ENCODE measurements at regions not wholly inside any gene's neighbourhood (a gene's known extent, or its start where the extent isn't known, plus 50 kb on each side); places are given as distances from the start of the nearest gene placed in this dataset.

GRCh38 chr2:43041173-43041591 lies 185.2 kb downstream of the ZFP36L2 start:
- H3K9me3 ChIP-seq (replicated peaks; ENCODE audit: control insufficient read depth, insufficient read depth, low read length): no peaks in the 10 kb centered on the region
- H2AFZ ChIP-seq (ENCODE audit: control insufficient read depth, low read depth, low read length): no peak overlapping the region
- no peaks in the 10 kb centered on the region for H3K27me3 ChIP-seq (replicated peaks in 1 of 2; ENCODE audit: control insufficient read depth in 2 of 2, insufficient read depth in 2 of 2, low read length in 1 of 2)
- ChIA-PET RAD21 (ENCODE audit: unreplicated experiment) (no interaction called here), SMC1A (ENCODE audit: uncharacterized antibody, unreplicated experiment) (no interaction called here), CTCF (interaction anchor here (0.9 to 1.0 kb wide), 2 partner anchors 17 to 536 kb away, joined by 3 read pairs; no protein-coding TSS in a partner anchor), POLR2A (no interaction called here)
- no TSS peak for BruUV-seq (replicated peaks)
- H4K20me1 ChIP-seq (ENCODE audit: control insufficient read depth, insufficient read depth): no peaks in the 10 kb centered on the region
- intact Hi-C loops (cut with micrococcal nuclease; ENCODE audit: unreplicated experiment): no loop called here
- DNase-seq (ENCODE audit: low read depth, low spot score): no peak
- in situ Hi-C loops (cut with MboI): no loop called here
- H3K36me3 ChIP-seq (ENCODE audit: control insufficient read depth in 2 of 2, insufficient read depth in 2 of 2, low read length in 1 of 2): no peaks in the 10 kb centered on the region
- no peaks in the 10 kb centered on the region for H3K4me1 ChIP-seq (ENCODE audit: control insufficient read depth, insufficient read depth, low read length)
- no peak for ATAC-seq
- no peak for FAIRE-seq
- no peaks in the 10 kb centered on the region for H3K79me2 ChIP-seq (ENCODE audit: control insufficient read depth, insufficient read depth, low read length)
- 61% methylated on average over 4 of the region's 4 CpGs for WGBS (ENCODE audit: insufficient coverage, insufficient replicate concordance, low lambda C conversion rate, missing lambda C conversion rate)
- H3K9ac ChIP-seq (ENCODE audit: control insufficient read depth, insufficient read depth, low read length): no peak overlapping the region
- H3K27ac ChIP-seq (ENCODE audit: control insufficient read depth, insufficient read depth): no peak overlapping the region
- H3K4me3 ChIP-seq: no peak overlapping the region
- TF ChIP-seq NFYB (IDR thresholded peaks at IDR 0.05; ENCODE audit: insufficient read depth, low read depth, low read length) (no peak), GATAD2B (conservative IDR thresholded peaks at IDR 0.05; ENCODE audit: low read depth) (no peak), TBL1XR1 (IDR thresholded peaks at IDR 0.05; ENCODE audit: low read depth, low read length) (no peak), MTA3 (IDR thresholded peaks at IDR 0.05; ENCODE audit: borderline replicate concordance, low read length) (no peak)
- TF ChIP-seq, protein P1, sequence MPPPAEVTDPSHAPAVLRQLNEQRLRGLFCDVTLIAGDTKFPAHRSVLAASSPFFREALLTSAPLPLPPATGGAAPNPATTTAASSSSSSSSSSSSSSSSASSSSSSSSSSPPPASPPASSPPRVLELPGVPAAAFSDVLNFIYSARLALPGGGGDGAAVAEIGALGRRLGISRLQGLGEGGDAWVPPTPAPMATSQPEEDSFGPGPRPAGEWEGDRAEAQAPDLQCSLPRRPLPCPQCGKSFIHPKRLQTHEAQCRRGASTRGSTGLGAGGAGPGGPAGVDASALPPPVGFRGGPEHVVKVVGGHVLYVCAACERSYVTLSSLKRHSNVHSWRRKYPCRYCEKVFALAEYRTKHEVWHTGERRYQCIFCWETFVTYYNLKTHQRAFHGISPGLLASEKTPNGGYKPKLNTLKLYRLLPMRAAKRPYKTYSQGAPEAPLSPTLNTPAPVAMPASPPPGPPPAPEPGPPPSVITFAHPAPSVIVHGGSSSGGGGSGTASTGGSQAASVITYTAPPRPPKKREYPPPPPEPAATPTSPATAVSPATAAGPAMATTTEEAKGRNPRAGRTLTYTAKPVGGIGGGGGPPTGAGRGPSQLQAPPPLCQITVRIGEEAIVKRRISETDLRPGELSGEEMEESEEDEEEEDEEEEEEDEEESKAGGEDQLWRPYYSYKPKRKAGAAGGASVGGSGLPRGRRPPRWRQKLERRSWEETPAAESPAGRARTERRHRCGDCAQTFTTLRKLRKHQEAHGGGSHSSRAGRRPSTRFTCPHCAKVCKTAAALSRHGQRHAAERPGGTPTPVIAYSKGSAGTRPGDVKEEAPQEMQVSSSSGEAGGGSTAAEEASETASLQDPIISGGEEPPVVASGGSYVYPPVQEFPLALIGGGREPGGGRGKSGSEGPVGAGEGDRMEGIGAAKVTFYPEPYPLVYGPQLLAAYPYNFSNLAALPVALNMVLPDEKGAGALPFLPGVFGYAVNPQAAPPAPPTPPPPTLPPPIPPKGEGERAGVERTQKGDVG (CRISPR knock-in tag; IDR thresholded peaks at IDR 0.05): no peak
- no peak overlapping the region for H3K4me2 ChIP-seq (ENCODE audit: control insufficient read depth, insufficient read depth)
